GM18868 (cell line): ENCODE measurements at regions not wholly inside any gene's neighbourhood (a gene's known extent, or its start where the extent isn't known, plus 50 kb on each side); places are given as distances from the start of the nearest gene placed in this dataset.

ENCODE experiments used
- ATAC-seq: cut with Tn5 transposase; IDR thresholded peaks from one replicate; pipeline ENCODE4 v1.9.1; 2021; ENCODE audit warnings: mild to moderate bottlenecking, moderate library complexity; ENCODE audit not compliant: unreplicated experiment

GRCh38 chr13:67642657-67643056 lies 412.5 kb upstream of the PCDH9 start:
- no peak for ATAC-seq

GRCh38 chr13:67635754-67636153 lies 405.6 kb upstream of the PCDH9 start:
- ATAC-seq, result no peak

GRCh38 chr13:67632590-67632989 lies 402.5 kb upstream of the PCDH9 start:
- ATAC-seq, result no peak

- no peak for ATAC-seq
Measured at GRCh38 chr13:67630640-67631039, 400.5 kb upstream of the PCDH9 start.

- ATAC-seq, result no peak
Measured at GRCh38 chr13:67623630-67624029, 393.5 kb upstream of the PCDH9 start.

- no peak for ATAC-seq
Measured at GRCh38 chr13:67620665-67621064, 390.5 kb upstream of the PCDH9 start.

- no peak for ATAC-seq
Measured at GRCh38 chr13:67619995-67620380, 389.9 kb upstream of the PCDH9 start.

GRCh38 chr13:67619351-67619994 lies 389.3 kb upstream of the PCDH9 start:
- ATAC-seq, result no peak

- ATAC-seq, result no peak
Measured at GRCh38 chr13:67614579-67614978, 384.4 kb upstream of the PCDH9 start.

GRCh38 chr13:67614013-67614412 lies 383.9 kb upstream of the PCDH9 start:
- ATAC-seq, result no peak

GRCh38 chr13:67588607-67589006 lies 358.5 kb upstream of the PCDH9 start:
- ATAC-seq, result no peak

GRCh38 chr13:67577361-67577760 lies 347.2 kb upstream of the PCDH9 start:
- ATAC-seq, result no peak

- ATAC-seq, result no peak
Measured at GRCh38 chr13:67574320-67575233, 344.4 kb upstream of the PCDH9 start.

- ATAC-seq, result no peak
Measured at GRCh38 chr13:67568205-67568604, 338.1 kb upstream of the PCDH9 start.

- ATAC-seq, result no peak
Measured at GRCh38 chr13:67557642-67558241, 327.6 kb upstream of the PCDH9 start.

- ATAC-seq, result no peak
Measured at GRCh38 chr13:67557118-67557517, 327.0 kb upstream of the PCDH9 start.

- ATAC-seq, result no peak
Measured at GRCh38 chr13:67554746-67555452, 324.8 kb upstream of the PCDH9 start.

- ATAC-seq, result no peak
Measured at GRCh38 chr13:67554286-67554685, 324.1 kb upstream of the PCDH9 start.

GRCh38 chr13:67549331-67549730 lies 319.2 kb upstream of the PCDH9 start:
- no peak for ATAC-seq

- ATAC-seq, result no peak
Measured at GRCh38 chr13:67538906-67539305, 308.8 kb upstream of the PCDH9 start.

GRCh38 chr13:67520886-67521285 lies 290.8 kb upstream of the PCDH9 start:
- no peak for ATAC-seq
